GM23338 (cell line): ENCODE measurements at regions not wholly inside any gene's neighbourhood (a gene's known extent, or its start where the extent isn't known, plus 50 kb on each side); places are given as distances from the start of the nearest gene placed in this dataset.

Experiments
- ATAC-seq: fragments of 200-7000 bp; cut with Tn5 transposase; 3 replicates; pipeline ENCODE4 v1.9.1; 2020
- DNase-seq: peaks from one replicate; pipeline ENCODE4 v3.0.0-alpha.2; 2015; ENCODE audit warnings: low spot score
- H2AFZ ChIP-seq: fragments of 200-600 bp; sonication (generic); 2 replicates; pipeline ENCODE4 v1.8.0; 2016; ENCODE audit warnings: antibody characterized with exemption, mild to moderate bottlenecking, moderate library complexity
- H3F3A ChIP-seq: fragments of 200-600 bp; sonication (generic); replicated peaks from 2 replicates; pipeline ENCODE4 v1.8.0; 2017; ENCODE audit warnings: antibody characterized with exemption, mixed run types, low read depth
- H3K27ac ChIP-seq: fragments of 200-600 bp; sonication (generic); 2 replicates; pipeline ENCODE4 v1.6.1; 2016; ENCODE audit warnings: low read depth
- H3K27me3 ChIP-seq: fragments of 200-600 bp; sonication (generic); 2 replicates; pipeline ENCODE4 v1.8.0; 2016; ENCODE audit warnings: mild to moderate bottlenecking, mixed run types, moderate library complexity; ENCODE audit not compliant: insufficient read depth
- H3K36me3 ChIP-seq: fragments of 200-600 bp; sonication (generic); 2 replicates; pipeline ENCODE4 v1.8.0; 2016; ENCODE audit warnings: mild to moderate bottlenecking; ENCODE audit not compliant: insufficient read depth
- H3K4me1 ChIP-seq: fragments of 200-600 bp; sonication (generic); 2 replicates; pipeline ENCODE4 v1.8.0; 2016; ENCODE audit warnings: mild to moderate bottlenecking, moderate library complexity; ENCODE audit not compliant: insufficient read depth
- H3K4me2 ChIP-seq: fragments of 200-600 bp; sonication (generic); 2 replicates; pipeline ENCODE4 v1.7.1; 2017; ENCODE audit warnings: mixed run types
- H3K4me3 ChIP-seq: fragments of 200-600 bp; sonication (generic); 2 replicates; pipeline ENCODE4 v1.6.1; 2016; ENCODE audit warnings: mixed run types
- H3K79me2 ChIP-seq: fragments of 200-600 bp; sonication (generic); replicated peaks from 2 replicates; pipeline ENCODE4 v1.8.0; 2017; ENCODE audit warnings: mild to moderate bottlenecking; ENCODE audit not compliant: insufficient read depth
- H3K9me2 ChIP-seq: fragments of 200-600 bp; sonication (generic); 2 replicates; pipeline ENCODE4 v1.8.0; 2017; ENCODE audit not compliant: insufficient read depth
- H4K20me1 ChIP-seq: fragments of 200-600 bp; sonication (generic); replicated peaks from 2 replicates; pipeline ENCODE4 v1.8.0; 2017; ENCODE audit warnings: mild to moderate bottlenecking; ENCODE audit not compliant: insufficient read depth
- H3K27ac Mint-ChIP-seq: 2 replicates; pipeline ENCODE4 v1.8.0; 2020; ENCODE audit warnings: inconsistent platforms, mild to moderate bottlenecking, moderate library complexity, mixed read lengths
- H3K27me3 Mint-ChIP-seq: 3 replicates; pipeline ENCODE4 v1.8.0; 2022; ENCODE audit warnings: low read depth, mild to moderate bottlenecking, moderate library complexity, mixed read lengths, inconsistent platforms; ENCODE audit not compliant: insufficient read depth, poor library complexity
- H3K36me3 Mint-ChIP-seq: 3 replicates; pipeline ENCODE4 v1.8.0; 2021; ENCODE audit warnings: low read depth, mild to moderate bottlenecking, inconsistent platforms, moderate library complexity, mixed read lengths
- H3K4me1 Mint-ChIP-seq: 3 replicates; pipeline ENCODE4 v1.8.0; 2020; ENCODE audit warnings: mild to moderate bottlenecking, inconsistent platforms, mixed read lengths
- H3K4me3 Mint-ChIP-seq: 3 replicates; pipeline ENCODE4 v1.8.0; 2021; ENCODE audit warnings: moderate library complexity, mild to moderate bottlenecking, inconsistent platforms, mixed read lengths
- H3K9me3 Mint-ChIP-seq: 3 replicates; pipeline ENCODE4 v1.8.0; 2020; ENCODE audit warnings: moderate library complexity, mild to moderate bottlenecking, inconsistent platforms, mixed read lengths
- CREB1 ChIP-seq: fragments of 250-450 bp; sonication (Bioruptor Pico); IDR thresholded peaks from 2 replicates; pipeline ENCODE4 v1.5.0; 2020; ENCODE audit warnings: low read depth, mild to moderate bottlenecking, moderate library complexity
- EZH2phosphoT487 ChIP-seq: fragments of 200-600 bp; sonication (generic); IDR thresholded peaks from one replicate; pipeline ENCODE4 v1.8.1; 2018; ENCODE audit warnings: antibody characterized with exemption; ENCODE audit not compliant: unreplicated experiment
- JUNB ChIP-seq: IDR thresholded peaks from one replicate; pipeline ENCODE4 v1.6.1; 2016; ENCODE audit warnings: antibody characterized with exemption; ENCODE audit not compliant: unreplicated experiment
- STAT1 ChIP-seq: IDR thresholded peaks from one replicate; pipeline ENCODE4 v1.6.1; 2016; ENCODE audit warnings: antibody characterized with exemption; ENCODE audit not compliant: unreplicated experiment
- ZNF114 ChIP-seq: fragments of 250-450 bp; sonication (Bioruptor Pico); IDR thresholded peaks from 2 replicates; pipeline ENCODE4 v1.5.0; 2020; ENCODE audit warnings: mild to moderate bottlenecking, moderate library complexity
- TF ChIP-seq, protein P1 (sequence below): IDR thresholded peaks from 2 replicates; pipeline ENCODE4 v1.6.1; 2016; ENCODE audit warnings: antibody characterized with exemption
- TF ChIP-seq, protein P2 (sequence below): IDR thresholded peaks from one replicate; pipeline ENCODE4 v1.6.1; 2018; ENCODE audit warnings: antibody characterized with exemption; ENCODE audit not compliant: unreplicated experiment
- TF ChIP-seq, protein P3 (sequence below), 2 experiments: fragments of 200-600 bp in 1 of 2; sonication (generic) in 1 of 2; conservative IDR thresholded peaks; 2 replicates each; pipeline versions ENCODE4 v1.5.1 to v1.6.1; 2016 to 2017; ENCODE audit warnings: antibody characterized with exemption in 2 of 2, low read depth in 2 of 2, mild to moderate bottlenecking in 2 of 2, moderate library complexity in 1 of 2
- TF ChIP-seq, protein P4 (sequence below): fragments of 250-450 bp; sonication (Bioruptor Pico); IDR thresholded peaks from 2 replicates; pipeline ENCODE4 v1.5.0; 2020; ENCODE audit warnings: mild to moderate bottlenecking, moderate library complexity

- Mint-ChIP-seq H3K27me3 (no peaks in the 10 kb centered on the region), H3K9me3 (no peaks in the 10 kb centered on the region), H3K36me3 (no peaks in the 10 kb centered on the region), H3K4me1 (peaks cover 20% of the 10 kb centered on the region), H3K4me3 (no peak overlapping the region), H3K27ac (no peak overlapping the region)
- DNase-seq: peak; percentile 52
- Histone ChIP-seq H3F3A (no peaks in the 10 kb centered on the region), H3K36me3 (no peaks in the 10 kb centered on the region), H3K79me2 (no peaks in the 10 kb centered on the region), H3K4me3 (no peak overlapping the region), H3K27me3 (no peaks in the 10 kb centered on the region), H3K4me2 (no peak overlapping the region), H3K27ac (no peak overlapping the region), H3K9me2 (no peaks in the 10 kb centered on the region), H2AFZ (no peak overlapping the region), H4K20me1 (no peaks in the 10 kb centered on the region), H3K4me1 (peaks cover 11% of the 10 kb centered on the region; the same call in 1 of the 2 replicates)
- TF ChIP-seq STAT1: no peak
- no peak for TF ChIP-seq ZNF114 (CRISPR knock-in tag)
- no peak for ATAC-seq
These were observed 67.1 kb upstream of the TAPT1 start for GRCh38 chr4:16293210-16293838.

DNA sequence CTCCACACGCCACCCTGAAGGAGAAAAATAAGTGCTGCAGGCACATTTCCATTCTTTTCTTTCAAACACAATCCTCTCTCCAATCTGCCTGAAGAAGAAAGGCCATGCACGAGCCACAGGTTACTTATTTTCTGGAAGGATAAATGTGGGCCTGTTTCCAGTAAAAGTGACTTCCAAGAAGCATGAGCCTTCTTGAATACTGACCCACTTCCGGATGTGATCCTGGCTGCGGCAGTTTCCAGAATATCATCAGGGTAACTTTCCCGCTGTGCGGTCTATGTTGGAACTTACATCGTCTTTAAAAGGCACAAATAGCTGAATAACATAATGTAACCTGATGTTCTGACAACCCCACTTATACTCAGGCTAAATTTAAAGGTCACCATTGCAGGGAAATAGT is 66.3 kb upstream of the TAPT1 start:
- no peak overlapping the region for H3K27ac Mint-ChIP-seq
- H2AFZ ChIP-seq: no peak overlapping the region; the same call in 1 of the 2 replicates
- TF ChIP-seq, protein P1, sequence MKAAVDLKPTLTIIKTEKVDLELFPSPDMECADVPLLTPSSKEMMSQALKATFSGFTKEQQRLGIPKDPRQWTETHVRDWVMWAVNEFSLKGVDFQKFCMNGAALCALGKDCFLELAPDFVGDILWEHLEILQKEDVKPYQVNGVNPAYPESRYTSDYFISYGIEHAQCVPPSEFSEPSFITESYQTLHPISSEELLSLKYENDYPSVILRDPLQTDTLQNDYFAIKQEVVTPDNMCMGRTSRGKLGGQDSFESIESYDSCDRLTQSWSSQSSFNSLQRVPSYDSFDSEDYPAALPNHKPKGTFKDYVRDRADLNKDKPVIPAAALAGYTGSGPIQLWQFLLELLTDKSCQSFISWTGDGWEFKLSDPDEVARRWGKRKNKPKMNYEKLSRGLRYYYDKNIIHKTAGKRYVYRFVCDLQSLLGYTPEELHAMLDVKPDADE: no peak
- TF ChIP-seq, protein P2, sequence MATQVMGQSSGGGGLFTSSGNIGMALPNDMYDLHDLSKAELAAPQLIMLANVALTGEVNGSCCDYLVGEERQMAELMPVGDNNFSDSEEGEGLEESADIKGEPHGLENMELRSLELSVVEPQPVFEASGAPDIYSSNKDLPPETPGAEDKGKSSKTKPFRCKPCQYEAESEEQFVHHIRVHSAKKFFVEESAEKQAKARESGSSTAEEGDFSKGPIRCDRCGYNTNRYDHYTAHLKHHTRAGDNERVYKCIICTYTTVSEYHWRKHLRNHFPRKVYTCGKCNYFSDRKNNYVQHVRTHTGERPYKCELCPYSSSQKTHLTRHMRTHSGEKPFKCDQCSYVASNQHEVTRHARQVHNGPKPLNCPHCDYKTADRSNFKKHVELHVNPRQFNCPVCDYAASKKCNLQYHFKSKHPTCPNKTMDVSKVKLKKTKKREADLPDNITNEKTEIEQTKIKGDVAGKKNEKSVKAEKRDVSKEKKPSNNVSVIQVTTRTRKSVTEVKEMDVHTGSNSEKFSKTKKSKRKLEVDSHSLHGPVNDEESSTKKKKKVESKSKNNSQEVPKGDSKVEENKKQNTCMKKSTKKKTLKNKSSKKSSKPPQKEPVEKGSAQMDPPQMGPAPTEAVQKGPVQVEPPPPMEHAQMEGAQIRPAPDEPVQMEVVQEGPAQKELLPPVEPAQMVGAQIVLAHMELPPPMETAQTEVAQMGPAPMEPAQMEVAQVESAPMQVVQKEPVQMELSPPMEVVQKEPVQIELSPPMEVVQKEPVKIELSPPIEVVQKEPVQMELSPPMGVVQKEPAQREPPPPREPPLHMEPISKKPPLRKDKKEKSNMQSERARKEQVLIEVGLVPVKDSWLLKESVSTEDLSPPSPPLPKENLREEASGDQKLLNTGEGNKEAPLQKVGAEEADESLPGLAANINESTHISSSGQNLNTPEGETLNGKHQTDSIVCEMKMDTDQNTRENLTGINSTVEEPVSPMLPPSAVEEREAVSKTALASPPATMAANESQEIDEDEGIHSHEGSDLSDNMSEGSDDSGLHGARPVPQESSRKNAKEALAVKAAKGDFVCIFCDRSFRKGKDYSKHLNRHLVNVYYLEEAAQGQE: no peak
- no peak for TF ChIP-seq CREB1 (CRISPR knock-in tag)
- TF ChIP-seq, protein P3, sequence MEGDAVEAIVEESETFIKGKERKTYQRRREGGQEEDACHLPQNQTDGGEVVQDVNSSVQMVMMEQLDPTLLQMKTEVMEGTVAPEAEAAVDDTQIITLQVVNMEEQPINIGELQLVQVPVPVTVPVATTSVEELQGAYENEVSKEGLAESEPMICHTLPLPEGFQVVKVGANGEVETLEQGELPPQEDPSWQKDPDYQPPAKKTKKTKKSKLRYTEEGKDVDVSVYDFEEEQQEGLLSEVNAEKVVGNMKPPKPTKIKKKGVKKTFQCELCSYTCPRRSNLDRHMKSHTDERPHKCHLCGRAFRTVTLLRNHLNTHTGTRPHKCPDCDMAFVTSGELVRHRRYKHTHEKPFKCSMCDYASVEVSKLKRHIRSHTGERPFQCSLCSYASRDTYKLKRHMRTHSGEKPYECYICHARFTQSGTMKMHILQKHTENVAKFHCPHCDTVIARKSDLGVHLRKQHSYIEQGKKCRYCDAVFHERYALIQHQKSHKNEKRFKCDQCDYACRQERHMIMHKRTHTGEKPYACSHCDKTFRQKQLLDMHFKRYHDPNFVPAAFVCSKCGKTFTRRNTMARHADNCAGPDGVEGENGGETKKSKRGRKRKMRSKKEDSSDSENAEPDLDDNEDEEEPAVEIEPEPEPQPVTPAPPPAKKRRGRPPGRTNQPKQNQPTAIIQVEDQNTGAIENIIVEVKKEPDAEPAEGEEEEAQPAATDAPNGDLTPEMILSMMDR (conservative IDR thresholded peaks at IDR 0.05; ENCODE audit: low read depth in 2 of 2): no peak
- TF ChIP-seq JUNB: no peak
- no peak for TF ChIP-seq EZH2phosphoT487
- TF ChIP-seq, protein P4, sequence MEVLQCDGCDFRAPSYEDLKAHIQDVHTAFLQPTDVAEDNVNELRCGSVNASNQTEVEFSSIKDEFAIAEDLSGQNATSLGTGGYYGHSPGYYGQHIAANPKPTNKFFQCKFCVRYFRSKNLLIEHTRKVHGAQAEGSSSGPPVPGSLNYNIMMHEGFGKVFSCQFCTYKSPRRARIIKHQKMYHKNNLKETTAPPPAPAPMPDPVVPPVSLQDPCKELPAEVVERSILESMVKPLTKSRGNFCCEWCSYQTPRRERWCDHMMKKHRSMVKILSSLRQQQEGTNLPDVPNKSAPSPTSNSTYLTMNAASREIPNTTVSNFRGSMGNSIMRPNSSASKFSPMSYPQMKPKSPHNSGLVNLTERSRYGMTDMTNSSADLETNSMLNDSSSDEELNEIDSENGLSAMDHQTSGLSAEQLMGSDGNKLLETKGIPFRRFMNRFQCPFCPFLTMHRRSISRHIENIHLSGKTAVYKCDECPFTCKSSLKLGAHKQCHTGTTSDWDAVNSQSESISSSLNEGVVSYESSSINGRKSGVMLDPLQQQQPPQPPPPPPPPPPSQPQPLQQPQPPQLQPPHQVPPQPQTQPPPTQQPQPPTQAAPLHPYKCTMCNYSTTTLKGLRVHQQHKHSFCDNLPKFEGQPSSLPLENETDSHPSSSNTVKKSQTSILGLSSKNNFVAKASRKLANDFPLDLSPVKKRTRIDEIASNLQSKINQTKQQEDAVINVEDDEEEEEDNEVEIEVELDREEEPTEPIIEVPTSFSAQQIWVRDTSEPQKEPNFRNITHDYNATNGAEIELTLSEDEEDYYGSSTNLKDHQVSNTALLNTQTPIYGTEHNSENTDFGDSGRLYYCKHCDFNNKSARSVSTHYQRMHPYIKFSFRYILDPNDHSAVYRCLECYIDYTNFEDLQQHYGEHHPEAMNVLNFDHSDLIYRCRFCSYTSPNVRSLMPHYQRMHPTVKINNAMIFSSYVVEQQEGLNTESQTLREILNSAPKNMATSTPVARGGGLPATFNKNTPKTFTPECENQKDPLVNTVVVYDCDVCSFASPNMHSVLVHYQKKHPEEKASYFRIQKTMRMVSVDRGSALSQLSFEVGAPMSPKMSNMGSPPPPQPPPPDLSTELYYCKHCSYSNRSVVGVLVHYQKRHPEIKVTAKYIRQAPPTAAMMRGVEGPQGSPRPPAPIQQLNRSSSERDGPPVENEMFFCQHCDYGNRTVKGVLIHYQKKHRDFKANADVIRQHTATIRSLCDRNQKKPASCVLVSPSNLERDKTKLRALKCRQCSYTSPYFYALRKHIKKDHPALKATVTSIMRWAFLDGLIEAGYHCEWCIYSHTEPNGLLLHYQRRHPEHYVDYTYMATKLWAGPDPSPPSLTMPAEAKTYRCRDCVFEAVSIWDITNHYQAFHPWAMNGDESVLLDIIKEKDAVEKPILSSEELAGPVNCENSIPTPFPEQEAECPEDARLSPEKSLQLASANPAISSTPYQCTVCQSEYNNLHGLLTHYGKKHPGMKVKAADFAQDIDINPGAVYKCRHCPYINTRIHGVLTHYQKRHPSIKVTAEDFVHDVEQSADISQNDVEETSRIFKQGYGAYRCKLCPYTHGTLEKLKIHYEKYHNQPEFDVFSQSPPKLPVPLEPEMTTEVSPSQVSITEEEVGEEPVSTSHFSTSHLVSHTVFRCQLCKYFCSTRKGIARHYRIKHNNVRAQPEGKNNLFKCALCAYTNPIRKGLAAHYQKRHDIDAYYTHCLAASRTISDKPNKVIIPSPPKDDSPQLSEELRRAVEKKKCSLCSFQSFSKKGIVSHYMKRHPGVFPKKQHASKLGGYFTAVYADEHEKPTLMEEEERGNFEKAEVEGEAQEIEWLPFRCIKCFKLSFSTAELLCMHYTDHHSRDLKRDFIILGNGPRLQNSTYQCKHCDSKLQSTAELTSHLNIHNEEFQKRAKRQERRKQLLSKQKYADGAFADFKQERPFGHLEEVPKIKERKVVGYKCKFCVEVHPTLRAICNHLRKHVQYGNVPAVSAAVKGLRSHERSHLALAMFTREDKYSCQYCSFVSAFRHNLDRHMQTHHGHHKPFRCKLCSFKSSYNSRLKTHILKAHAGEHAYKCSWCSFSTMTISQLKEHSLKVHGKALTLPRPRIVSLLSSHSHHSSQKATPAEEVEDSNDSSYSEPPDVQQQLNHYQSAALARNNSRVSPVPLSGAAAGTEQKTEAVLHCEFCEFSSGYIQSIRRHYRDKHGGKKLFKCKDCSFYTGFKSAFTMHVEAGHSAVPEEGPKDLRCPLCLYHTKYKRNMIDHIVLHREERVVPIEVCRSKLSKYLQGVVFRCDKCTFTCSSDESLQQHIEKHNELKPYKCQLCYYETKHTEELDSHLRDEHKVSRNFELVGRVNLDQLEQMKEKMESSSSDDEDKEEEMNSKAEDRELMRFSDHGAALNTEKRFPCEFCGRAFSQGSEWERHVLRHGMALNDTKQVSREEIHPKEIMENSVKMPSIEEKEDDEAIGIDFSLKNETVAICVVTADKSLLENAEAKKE: no peak

More for the DNA sequence above, 66.3 kb upstream of the TAPT1 start:
- Mint-ChIP-seq H3K9me3 (no peaks in the 10 kb centered on the region), H3K27me3 (no peaks in the 10 kb centered on the region), H3K36me3 (no peaks in the 10 kb centered on the region), H3K4me3 (no peak overlapping the region), H3K4me1 (peaks cover 20% of the 10 kb centered on the region)
- H3K4me3 ChIP-seq: no peak overlapping the region
- no peaks in the 10 kb centered on the region for H4K20me1 ChIP-seq
- H3K36me3 ChIP-seq: no peaks in the 10 kb centered on the region
- no peak overlapping the region for H3K4me2 ChIP-seq
- DNase-seq (no peak), ATAC-seq (no peak)
- H3K79me2 ChIP-seq: no peaks in the 10 kb centered on the region
- H3K9me2 ChIP-seq: no peaks in the 10 kb centered on the region
- H3K27ac ChIP-seq: no peak overlapping the region
- H3K27me3 ChIP-seq: no peaks in the 10 kb centered on the region
- no peaks in the 10 kb centered on the region for H3F3A ChIP-seq
- peaks cover 11% of the 10 kb centered on the region; the same call in 1 of the 2 replicates for H3K4me1 ChIP-seq
